Endothelial cell of umbilical vein (primary cell): ENCODE measurements at regions not wholly inside any gene's neighbourhood (a gene's known extent, or its start where the extent isn't known, plus 50 kb on each side); places are given as distances from the start of the nearest gene placed in this dataset.

ENCODE experiments used
- EZH2 ChIP-seq: IDR thresholded peaks from 2 replicates; pipeline ENCODE4 v1.6.1; 2012; ENCODE audit warnings: borderline replicate concordance, low read depth, mild to moderate bottlenecking, moderate library complexity, low read length, inconsistent platforms; ENCODE audit not compliant: severe bottlenecking
- TF ChIP-seq, protein P1 (sequence below): IDR thresholded peaks from 2 replicates; pipeline ENCODE4 v1.6.1; 2011; ENCODE audit not compliant: insufficient read depth, insufficient read length
- TF ChIP-seq, protein P2 (sequence below), 2 donors: IDR thresholded peaks; 1 replicate in 1 of 2; 2 replicates in 1 of 2; pipeline ENCODE4 v1.5.1; 2011; ENCODE audit warnings: low read length in 2 of 2, mild to moderate bottlenecking in 2 of 2, moderate library complexity in 2 of 2, control low read depth in 1 of 2, inconsistent platforms in 1 of 2, low read depth in 1 of 2; ENCODE audit not compliant: insufficient read depth in 1 of 2; ENCODE audit errors: extremely low read depth in 1 of 2

DNA sequence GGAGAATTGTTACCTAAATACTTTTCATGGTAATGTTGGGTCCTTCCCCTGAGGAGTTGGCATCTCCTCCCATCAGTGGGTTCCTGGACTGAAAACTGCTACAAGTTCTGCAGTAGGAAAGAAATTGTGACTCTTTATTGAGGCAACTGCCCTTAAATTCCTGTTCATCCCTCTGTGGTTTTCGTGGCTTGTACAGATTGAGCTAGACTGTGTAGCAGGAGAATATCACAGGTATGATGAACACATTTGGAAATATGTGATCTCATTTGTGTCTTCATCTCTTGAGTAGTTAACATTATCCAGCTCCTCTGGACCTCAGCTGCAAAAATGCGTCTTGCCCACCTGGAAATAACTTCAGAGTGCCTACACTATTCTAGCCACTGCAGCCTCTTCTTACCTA, 390.6 kb downstream of the PTPRC start:
- TF ChIP-seq EZH2 = no peak
- TF ChIP-seq, protein P1, sequence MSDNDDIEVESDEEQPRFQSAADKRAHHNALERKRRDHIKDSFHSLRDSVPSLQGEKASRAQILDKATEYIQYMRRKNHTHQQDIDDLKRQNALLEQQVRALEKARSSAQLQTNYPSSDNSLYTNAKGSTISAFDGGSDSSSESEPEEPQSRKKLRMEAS = no peak
- TF ChIP-seq, protein P2, sequence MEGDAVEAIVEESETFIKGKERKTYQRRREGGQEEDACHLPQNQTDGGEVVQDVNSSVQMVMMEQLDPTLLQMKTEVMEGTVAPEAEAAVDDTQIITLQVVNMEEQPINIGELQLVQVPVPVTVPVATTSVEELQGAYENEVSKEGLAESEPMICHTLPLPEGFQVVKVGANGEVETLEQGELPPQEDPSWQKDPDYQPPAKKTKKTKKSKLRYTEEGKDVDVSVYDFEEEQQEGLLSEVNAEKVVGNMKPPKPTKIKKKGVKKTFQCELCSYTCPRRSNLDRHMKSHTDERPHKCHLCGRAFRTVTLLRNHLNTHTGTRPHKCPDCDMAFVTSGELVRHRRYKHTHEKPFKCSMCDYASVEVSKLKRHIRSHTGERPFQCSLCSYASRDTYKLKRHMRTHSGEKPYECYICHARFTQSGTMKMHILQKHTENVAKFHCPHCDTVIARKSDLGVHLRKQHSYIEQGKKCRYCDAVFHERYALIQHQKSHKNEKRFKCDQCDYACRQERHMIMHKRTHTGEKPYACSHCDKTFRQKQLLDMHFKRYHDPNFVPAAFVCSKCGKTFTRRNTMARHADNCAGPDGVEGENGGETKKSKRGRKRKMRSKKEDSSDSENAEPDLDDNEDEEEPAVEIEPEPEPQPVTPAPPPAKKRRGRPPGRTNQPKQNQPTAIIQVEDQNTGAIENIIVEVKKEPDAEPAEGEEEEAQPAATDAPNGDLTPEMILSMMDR (IDR thresholded peaks at IDR 0.05; ENCODE audit: extremely low read depth in 1 of 2, insufficient read depth in 1 of 2, low read depth in 1 of 2, low read length in 2 of 2) = no peak
